ENCODE measurements at regions not wholly inside any gene's neighbourhood (a gene's known extent, or its start where the extent isn't known, plus 50 kb on each side); places are given as distances from the start of the nearest gene placed in this dataset.

GRCh38 chr3:161975201-161975600 lies 478.6 kb downstream of the OTOL1 start:
- Histone ChIP-seq H3K27me3 (ENCODE audit: insufficient read depth, low read length, poor library complexity) (no peaks in the 10 kb centered on the region), H3K23ac (ENCODE audit: low read length) (no peak overlapping the region), H4K8ac (ENCODE audit: low read depth, low read length) (no peak overlapping the region), H4K5ac (ENCODE audit: low read length) (no peak overlapping the region), H3K4me1 (ENCODE audit: control insufficient read depth, low read depth, low read length) (no peaks in the 10 kb centered on the region), H3K36me3 (ENCODE audit: control insufficient read depth, insufficient read depth, low read length) (no peaks in the 10 kb centered on the region), H3K79me2 (ENCODE audit: control insufficient read depth, insufficient read depth, low read length) (no peaks in the 10 kb centered on the region), H2BK5ac (ENCODE audit: low read length) (no peak overlapping the region), H3K4me2 (ENCODE audit: low read length) (no peak overlapping the region), H3K4me3 (ENCODE audit: low read length) (no peak overlapping the region), H3K9ac (ENCODE audit: low read length) (no peak overlapping the region), H3K56ac (ENCODE audit: low read length) (no peak overlapping the region), H3K79me1 (ENCODE audit: low read length) (no peaks in the 10 kb centered on the region), H3K18ac (ENCODE audit: low read length) (no peak overlapping the region), H3K4ac (ENCODE audit: low read depth, low read length) (no peak overlapping the region), H2AK5ac (ENCODE audit: low read length) (no peak overlapping the region), H2BK15ac (replicated peaks; ENCODE audit: low read depth) (no peak overlapping the region), H2BK120ac (ENCODE audit: low read depth, low read length) (no peak overlapping the region), H3K27ac (ENCODE audit: low read depth, low read length) (no peak overlapping the region)
- WGBS (ENCODE audit: extremely low coverage, insufficient coverage, low lambda C conversion rate) = no CpG with 5 or more reads among the region's 2 CpGs
- no peak for DNase-seq

GRCh38 chr3:161977063-161977462 lies 480.5 kb downstream of the OTOL1 start:
- H3K79me1 ChIP-seq (ENCODE audit: low read length) = no peaks in the 10 kb centered on the region
- H2BK120ac ChIP-seq (ENCODE audit: low read depth, low read length) = no peak overlapping the region
- no peaks in the 10 kb centered on the region for H3K36me3 ChIP-seq (ENCODE audit: control insufficient read depth, insufficient read depth, low read length)
- H3K4me3 ChIP-seq (ENCODE audit: low read length) = no peak overlapping the region
- no peak overlapping the region for H2BK5ac ChIP-seq (ENCODE audit: low read length)
- H3K4me1 ChIP-seq (ENCODE audit: control insufficient read depth, low read depth, low read length) = no peaks in the 10 kb centered on the region
- H3K79me2 ChIP-seq (ENCODE audit: control insufficient read depth, insufficient read depth, low read length) = no peaks in the 10 kb centered on the region
- H3K27ac ChIP-seq (ENCODE audit: low read depth, low read length) = no peak overlapping the region
- no CpG with 5 or more reads among the region's 1 CpG for WGBS (ENCODE audit: extremely low coverage, insufficient coverage, low lambda C conversion rate)
- no peak overlapping the region for H2BK15ac ChIP-seq (replicated peaks; ENCODE audit: low read depth)
- no peak overlapping the region for H4K8ac ChIP-seq (ENCODE audit: low read depth, low read length)
- no peaks in the 10 kb centered on the region for H3K27me3 ChIP-seq (ENCODE audit: insufficient read depth, low read length, poor library complexity)
- no peak overlapping the region for H3K4ac ChIP-seq (ENCODE audit: low read depth, low read length)
- DNase-seq = no peak
- H2AK5ac ChIP-seq (ENCODE audit: low read length) = no peak overlapping the region
- no peak overlapping the region for H4K5ac ChIP-seq (ENCODE audit: low read length)
- no peak overlapping the region for H3K18ac ChIP-seq (ENCODE audit: low read length)
- H3K56ac ChIP-seq (ENCODE audit: low read length) = no peak overlapping the region
- no peak overlapping the region for H3K4me2 ChIP-seq (ENCODE audit: low read length)
- H3K9ac ChIP-seq (ENCODE audit: low read length) = no peak overlapping the region
- no peak overlapping the region for H3K23ac ChIP-seq (ENCODE audit: low read length)

GRCh38 chr3:161977850-161978249 lies 481.2 kb downstream of the OTOL1 start:
- H3K56ac ChIP-seq (ENCODE audit: low read length) = no peak overlapping the region
- H2BK5ac ChIP-seq (ENCODE audit: low read length) = no peak overlapping the region
- no peak overlapping the region for H3K4me3 ChIP-seq (ENCODE audit: low read length)
- WGBS (ENCODE audit: extremely low coverage, insufficient coverage, low lambda C conversion rate) = no CpG with 5 or more reads among the region's 9 CpGs
- H3K79me1 ChIP-seq (ENCODE audit: low read length) = no peaks in the 10 kb centered on the region
- H3K4ac ChIP-seq (ENCODE audit: low read depth, low read length) = no peak overlapping the region
- no peaks in the 10 kb centered on the region for H3K79me2 ChIP-seq (ENCODE audit: control insufficient read depth, insufficient read depth, low read length)
- H2AK5ac ChIP-seq (ENCODE audit: low read length) = no peak overlapping the region
- no peak overlapping the region for H4K5ac ChIP-seq (ENCODE audit: low read length)
- H2BK15ac ChIP-seq (replicated peaks; ENCODE audit: low read depth) = no peak overlapping the region
- no peak overlapping the region for H3K4me2 ChIP-seq (ENCODE audit: low read length)
- H2BK120ac ChIP-seq (ENCODE audit: low read depth, low read length) = no peak overlapping the region
- DNase-seq = no peak
- no peak overlapping the region for H4K8ac ChIP-seq (ENCODE audit: low read depth, low read length)
- H3K18ac ChIP-seq (ENCODE audit: low read length) = no peak overlapping the region
- no peak overlapping the region for H3K23ac ChIP-seq (ENCODE audit: low read length)
- no peaks in the 10 kb centered on the region for H3K27me3 ChIP-seq (ENCODE audit: insufficient read depth, low read length, poor library complexity)
- no peaks in the 10 kb centered on the region for H3K4me1 ChIP-seq (ENCODE audit: control insufficient read depth, low read depth, low read length)
- no peak overlapping the region for H3K27ac ChIP-seq (ENCODE audit: low read depth, low read length)
- H3K9ac ChIP-seq (ENCODE audit: low read length) = no peak overlapping the region
- H3K36me3 ChIP-seq (ENCODE audit: control insufficient read depth, insufficient read depth, low read length) = no peaks in the 10 kb centered on the region

GRCh38 chr3:161987933-161988332 lies 491.3 kb downstream of the OTOL1 start:
- Histone ChIP-seq H3K18ac (ENCODE audit: low read length) (no peak overlapping the region), H2BK15ac (replicated peaks; ENCODE audit: low read depth) (no peak overlapping the region), H2BK120ac (ENCODE audit: low read depth, low read length) (no peak overlapping the region), H3K79me1 (ENCODE audit: low read length) (no peaks in the 10 kb centered on the region), H2BK5ac (ENCODE audit: low read length) (no peak overlapping the region), H3K27ac (ENCODE audit: low read depth, low read length) (no peak overlapping the region), H2AK5ac (ENCODE audit: low read length) (no peak overlapping the region), H3K79me2 (ENCODE audit: control insufficient read depth, insufficient read depth, low read length) (no peaks in the 10 kb centered on the region), H3K4me1 (ENCODE audit: control insufficient read depth, low read depth, low read length) (no peaks in the 10 kb centered on the region), H3K36me3 (ENCODE audit: control insufficient read depth, insufficient read depth, low read length) (no peaks in the 10 kb centered on the region), H3K23ac (ENCODE audit: low read length) (no peak overlapping the region), H3K27me3 (ENCODE audit: insufficient read depth, low read length, poor library complexity) (no peaks in the 10 kb centered on the region), H3K4me3 (ENCODE audit: low read length) (no peak overlapping the region), H4K8ac (ENCODE audit: low read depth, low read length) (no peak overlapping the region), H4K5ac (ENCODE audit: low read length) (no peak overlapping the region), H3K56ac (ENCODE audit: low read length) (no peak overlapping the region), H3K4ac (ENCODE audit: low read depth, low read length) (no peak overlapping the region), H3K9ac (ENCODE audit: low read length) (no peak overlapping the region), H3K4me2 (ENCODE audit: low read length) (no peak overlapping the region)
- no CpG with 5 or more reads among the region's 1 CpG for WGBS (ENCODE audit: extremely low coverage, insufficient coverage, low lambda C conversion rate)
- no peak for DNase-seq

GRCh38 chr3:161989012-161989411 lies 492.4 kb downstream of the OTOL1 start:
- Histone ChIP-seq H4K8ac (ENCODE audit: low read depth, low read length) (no peak overlapping the region), H3K4me3 (ENCODE audit: low read length) (no peak overlapping the region), H2BK5ac (ENCODE audit: low read length) (no peak overlapping the region), H4K5ac (ENCODE audit: low read length) (no peak overlapping the region), H3K4me1 (ENCODE audit: control insufficient read depth, low read depth, low read length) (no peaks in the 10 kb centered on the region), H2BK120ac (ENCODE audit: low read depth, low read length) (no peak overlapping the region), H3K56ac (ENCODE audit: low read length) (no peak overlapping the region), H3K79me1 (ENCODE audit: low read length) (no peaks in the 10 kb centered on the region), H3K36me3 (ENCODE audit: control insufficient read depth, insufficient read depth, low read length) (no peaks in the 10 kb centered on the region), H3K79me2 (ENCODE audit: control insufficient read depth, insufficient read depth, low read length) (no peaks in the 10 kb centered on the region), H3K27ac (ENCODE audit: low read depth, low read length) (no peak overlapping the region), H3K9ac (ENCODE audit: low read length) (no peak overlapping the region), H2BK15ac (replicated peaks; ENCODE audit: low read depth) (no peak overlapping the region), H3K23ac (ENCODE audit: low read length) (no peak overlapping the region), H2AK5ac (ENCODE audit: low read length) (no peak overlapping the region), H3K4ac (ENCODE audit: low read depth, low read length) (no peak overlapping the region), H3K27me3 (ENCODE audit: insufficient read depth, low read length, poor library complexity) (no peaks in the 10 kb centered on the region), H3K4me2 (ENCODE audit: low read length) (no peak overlapping the region), H3K18ac (ENCODE audit: low read length) (no peak overlapping the region)
- DNase-seq = no peak
- WGBS (ENCODE audit: extremely low coverage, insufficient coverage, low lambda C conversion rate) = no CpG with 5 or more reads among the region's 1 CpG

- WGBS (ENCODE audit: extremely low coverage, insufficient coverage, low lambda C conversion rate) = no CpG with 5 or more reads among the region's 3 CpGs
- Histone ChIP-seq H3K79me1 (ENCODE audit: low read length) (no peaks in the 10 kb centered on the region), H4K8ac (ENCODE audit: low read depth, low read length) (no peak overlapping the region), H3K4me3 (ENCODE audit: low read length) (no peak overlapping the region), H3K79me2 (ENCODE audit: control insufficient read depth, insufficient read depth, low read length) (no peaks in the 10 kb centered on the region), H3K4ac (ENCODE audit: low read depth, low read length) (no peak overlapping the region), H4K5ac (ENCODE audit: low read length) (no peak overlapping the region), H3K9ac (ENCODE audit: low read length) (no peak overlapping the region), H3K23ac (ENCODE audit: low read length) (no peak overlapping the region), H2BK15ac (replicated peaks; ENCODE audit: low read depth) (no peak overlapping the region), H2BK120ac (ENCODE audit: low read depth, low read length) (no peak overlapping the region), H2AK5ac (ENCODE audit: low read length) (no peak overlapping the region), H3K4me1 (ENCODE audit: control insufficient read depth, low read depth, low read length) (no peaks in the 10 kb centered on the region), H3K4me2 (ENCODE audit: low read length) (no peak overlapping the region), H3K27me3 (ENCODE audit: insufficient read depth, low read length, poor library complexity) (no peaks in the 10 kb centered on the region), H2BK5ac (ENCODE audit: low read length) (no peak overlapping the region), H3K56ac (ENCODE audit: low read length) (no peak overlapping the region), H3K27ac (ENCODE audit: low read depth, low read length) (no peak overlapping the region), H3K36me3 (ENCODE audit: control insufficient read depth, insufficient read depth, low read length) (no peaks in the 10 kb centered on the region), H3K18ac (ENCODE audit: low read length) (no peak overlapping the region)
- no peak for DNase-seq
These were observed 493.4 kb downstream of the OTOL1 start for GRCh38 chr3:161990036-161990435.
